ENCODE measurements at regions not wholly inside any gene's neighbourhood (a gene's known extent, or its start where the extent isn't known, plus 50 kb on each side); places are given as distances from the start of the nearest gene placed in this dataset.

GRCh38 chr3:55166576-55167555 is 239.0 kb upstream of the LRTM1 start:
- intact Hi-C loops (cut with DNase I; ENCODE audit: low total_unique reads), result no loop called here
- no peak for DNase-seq
- H3K9me3 ChIP-seq, result peaks cover 0 to 2% (median 0%) of the 10 kb centered on the region in 8 donors
- H3K27me3 ChIP-seq (replicated peaks in 1 of 7), result no peaks in the 10 kb centered on the region
- WGBS, 5 donors, result 53 to 71% (median 58%) methylated on average over 5 of the region's 5 CpGs
- no peak overlapping the region for H3K27ac ChIP-seq
- H3K4me3 ChIP-seq, result no peak overlapping the region
- no peak for TF ChIP-seq POLR2AphosphoS5 (IDR thresholded peaks at IDR 0.05)
- TF ChIP-seq CTCF (IDR thresholded peaks at IDR 0.05 in 8 of 11, conservative IDR thresholded peaks at IDR 0.05 in 3 of 11), result no peak
- no peak for TF ChIP-seq POLR2A (IDR thresholded peaks at IDR 0.05)
- H3K36me3 ChIP-seq, result no peaks in the 10 kb centered on the region
- H3K4me1 ChIP-seq, result no peaks in the 10 kb centered on the region

- Histone ChIP-seq H3K36me3 (no peaks in the 10 kb centered on the region), H3K4me1 (no peaks in the 10 kb centered on the region), H3K27ac (no peak overlapping the region), H3K27me3 (replicated peaks in 1 of 7) (no peaks in the 10 kb centered on the region), H3K9me3 (no peaks in the 10 kb centered on the region), H3K4me3 (no peak overlapping the region)
- WGBS, 5 donors, result 67 to 83% (median 77%) methylated on average over 6 of the region's 6 CpGs
- intact Hi-C loops (cut with DNase I; ENCODE audit: low total_unique reads), result no loop called here
- TF ChIP-seq CTCF (IDR thresholded peaks at IDR 0.05 in 8 of 11, conservative IDR thresholded peaks at IDR 0.05 in 3 of 11) (no peak), POLR2A (IDR thresholded peaks at IDR 0.05) (no peak), POLR2AphosphoS5 (IDR thresholded peaks at IDR 0.05) (no peak)
- DNase-seq, result no peak
Observed at GRCh38 chr3:55165704-55166405, 238.0 kb upstream of the LRTM1 start.

GRCh38 chr3:55165278-55165677 is 237.4 kb upstream of the LRTM1 start:
- no peaks in the 10 kb centered on the region for H3K4me1 ChIP-seq
- H3K27ac ChIP-seq, result no peak overlapping the region
- intact Hi-C loops (cut with DNase I; ENCODE audit: low total_unique reads), result no loop called here
- 89 to 93% (median 90%) methylated on average over 3 of the region's 3 CpGs for WGBS, 5 donors
- H3K9me3 ChIP-seq, result no peaks in the 10 kb centered on the region
- H3K4me3 ChIP-seq, result no peak overlapping the region
- no peaks in the 10 kb centered on the region for H3K36me3 ChIP-seq
- DNase-seq, result no peak
- H3K27me3 ChIP-seq (replicated peaks in 1 of 7), result no peaks in the 10 kb centered on the region
- TF ChIP-seq CTCF (IDR thresholded peaks at IDR 0.05 in 8 of 11, conservative IDR thresholded peaks at IDR 0.05 in 3 of 11) (no peak), POLR2A (IDR thresholded peaks at IDR 0.05) (no peak), POLR2AphosphoS5 (IDR thresholded peaks at IDR 0.05) (no peak)

GRCh38 chr3:55164876-55165275 is 237.0 kb upstream of the LRTM1 start:
- H3K27ac ChIP-seq, result no peak overlapping the region
- intact Hi-C loops (cut with DNase I; ENCODE audit: low total_unique reads), result no loop called here
- 85 to 95% (median 92%) methylated on average over 1 of the region's 1 CpG for WGBS, 5 donors
- no peak overlapping the region for H3K4me3 ChIP-seq
- H3K27me3 ChIP-seq (replicated peaks in 1 of 7), result no peaks in the 10 kb centered on the region
- no peak for DNase-seq
- TF ChIP-seq POLR2AphosphoS5 (IDR thresholded peaks at IDR 0.05) (no peak), CTCF (IDR thresholded peaks at IDR 0.05 in 8 of 11, conservative IDR thresholded peaks at IDR 0.05 in 3 of 11) (no peak), POLR2A (IDR thresholded peaks at IDR 0.05) (no peak)
- H3K36me3 ChIP-seq, result no peaks in the 10 kb centered on the region
- no peaks in the 10 kb centered on the region for H3K9me3 ChIP-seq
- no peaks in the 10 kb centered on the region for H3K4me1 ChIP-seq

All from spleen (tissue), 11 donors.